ENCODE measurements at regions not wholly inside any gene's neighbourhood (a gene's known extent, or its start where the extent isn't known, plus 50 kb on each side); places are given as distances from the start of the nearest gene placed in this dataset.

DNA sequence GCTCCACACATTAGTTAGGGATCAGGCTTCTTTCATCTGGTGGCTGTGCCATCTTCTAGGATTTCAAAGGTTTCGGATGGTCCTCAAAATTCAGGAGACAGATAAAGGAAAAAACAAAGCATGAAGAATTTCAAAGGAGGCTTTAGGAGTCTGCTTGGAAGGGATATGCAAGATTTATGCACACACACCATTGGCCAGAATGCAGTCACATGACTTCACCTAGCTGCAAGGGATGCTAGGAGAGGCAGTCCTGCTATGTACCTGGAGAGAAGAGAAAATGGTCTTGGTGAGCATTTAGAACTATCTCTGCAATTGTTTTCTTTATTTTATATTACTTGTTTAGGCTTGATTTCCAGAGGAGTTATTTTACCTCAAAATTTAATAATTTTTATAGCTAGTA is 174.6 kb downstream of the PCTP start:
- 25% methylated on average over 1 of the region's 1 CpG for WGBS (ENCODE audit: insufficient coverage, insufficient replicate concordance, low lambda C conversion rate, missing lambda C conversion rate)
- FAIRE-seq = no peak
- intact Hi-C loops (cut with micrococcal nuclease; ENCODE audit: unreplicated experiment) = no loop called here
- Histone ChIP-seq H3K27me3 (replicated peaks in 1 of 2; ENCODE audit: control insufficient read depth in 2 of 2, insufficient read depth in 2 of 2, low read length in 1 of 2) (no peaks in the 10 kb centered on the region), H3K36me3 (ENCODE audit: control insufficient read depth in 2 of 2, insufficient read depth in 2 of 2, low read length in 1 of 2) (no peaks in the 10 kb centered on the region), H3K27ac (ENCODE audit: control insufficient read depth, insufficient read depth) (no peak overlapping the region), H4K20me1 (ENCODE audit: control insufficient read depth, insufficient read depth) (no peaks in the 10 kb centered on the region), H3K4me2 (ENCODE audit: control insufficient read depth, insufficient read depth) (no peak overlapping the region), H3K4me1 (ENCODE audit: control insufficient read depth, insufficient read depth, low read length) (no peaks in the 10 kb centered on the region), H3K9ac (ENCODE audit: control insufficient read depth, insufficient read depth, low read length) (no peak overlapping the region), H3K79me2 (ENCODE audit: control insufficient read depth, insufficient read depth, low read length) (no peaks in the 10 kb centered on the region), H2AFZ (ENCODE audit: control insufficient read depth, low read depth, low read length) (no peak overlapping the region), H3K9me3 (replicated peaks; ENCODE audit: control insufficient read depth, insufficient read depth, low read length) (no peaks in the 10 kb centered on the region), H3K4me3 (no peak overlapping the region)
- BruUV-seq (replicated peaks) = no TSS peak
- in situ Hi-C loops (cut with MboI) = no loop called here
- ChIA-PET SMC1A (ENCODE audit: uncharacterized antibody, unreplicated experiment) (no interaction called here), CTCF (no interaction called here), RAD21 (ENCODE audit: unreplicated experiment) (no interaction called here), POLR2A (no interaction called here)
- ATAC-seq = no peak
- no peak for DNase-seq (ENCODE audit: low read depth, low spot score)
- TF ChIP-seq TCF3 (IDR thresholded peaks at IDR 0.05; ENCODE audit: borderline replicate concordance, insufficient read depth, low read depth, low read length) = no peak
- no peak for TF ChIP-seq MTA2 (IDR thresholded peaks at IDR 0.05; ENCODE audit: low read depth)
- TF ChIP-seq, protein P1, sequence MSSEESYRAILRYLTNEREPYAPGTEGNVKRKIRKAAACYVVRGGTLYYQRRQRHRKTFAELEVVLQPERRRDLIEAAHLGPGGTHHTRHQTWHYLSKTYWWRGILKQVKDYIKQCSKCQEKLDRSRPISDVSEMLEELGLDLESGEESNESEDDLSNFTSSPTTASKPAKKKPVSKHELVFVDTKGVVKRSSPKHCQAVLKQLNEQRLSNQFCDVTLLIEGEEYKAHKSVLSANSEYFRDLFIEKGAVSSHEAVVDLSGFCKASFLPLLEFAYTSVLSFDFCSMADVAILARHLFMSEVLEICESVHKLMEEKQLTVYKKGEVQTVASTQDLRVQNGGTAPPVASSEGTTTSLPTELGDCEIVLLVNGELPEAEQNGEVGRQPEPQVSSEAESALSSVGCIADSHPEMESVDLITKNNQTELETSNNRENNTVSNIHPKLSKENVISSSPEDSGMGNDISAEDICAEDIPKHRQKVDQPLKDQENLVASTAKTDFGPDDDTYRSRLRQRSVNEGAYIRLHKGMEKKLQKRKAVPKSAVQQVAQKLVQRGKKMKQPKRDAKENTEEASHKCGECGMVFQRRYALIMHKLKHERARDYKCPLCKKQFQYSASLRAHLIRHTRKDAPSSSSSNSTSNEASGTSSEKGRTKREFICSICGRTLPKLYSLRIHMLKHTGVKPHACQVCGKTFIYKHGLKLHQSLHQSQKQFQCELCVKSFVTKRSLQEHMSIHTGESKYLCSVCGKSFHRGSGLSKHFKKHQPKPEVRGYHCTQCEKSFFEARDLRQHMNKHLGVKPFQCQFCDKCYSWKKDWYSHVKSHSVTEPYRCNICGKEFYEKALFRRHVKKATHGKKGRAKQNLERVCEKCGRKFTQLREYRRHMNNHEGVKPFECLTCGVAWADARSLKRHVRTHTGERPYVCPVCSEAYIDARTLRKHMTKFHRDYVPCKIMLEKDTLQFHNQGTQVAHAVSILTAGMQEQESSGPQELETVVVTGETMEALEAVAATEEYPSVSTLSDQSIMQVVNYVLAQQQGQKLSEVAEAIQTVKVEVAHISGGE (CRISPR knock-in tag; IDR thresholded peaks at IDR 0.05) = no peak
- no peak for TF ChIP-seq STAT3 (IDR thresholded peaks at IDR 0.05; ENCODE audit: low read depth, low read length)
- TF ChIP-seq NFYB (IDR thresholded peaks at IDR 0.05; ENCODE audit: insufficient read depth, low read depth, low read length) = no peak
- TF ChIP-seq SUPT20H (IDR thresholded peaks at IDR 0.05; ENCODE audit: borderline replicate concordance, control insufficient read depth, low read depth, low read length) = no peak
- TF ChIP-seq EED (IDR thresholded peaks at IDR 0.05; ENCODE audit: low read depth) = no peak
- TF ChIP-seq NFYA (IDR thresholded peaks at IDR 0.05; ENCODE audit: borderline replicate concordance, low read depth, low read length) = no peak
- TF ChIP-seq ZNF592 (IDR thresholded peaks at IDR 0.05) = no peak
- no peak for TF ChIP-seq HSF1 (IDR thresholded peaks at IDR 0.05; ENCODE audit: low read depth, low read length)
- TF ChIP-seq ZSCAN29 (IDR thresholded peaks at IDR 0.05) = no peak
- TF ChIP-seq, protein P2, sequence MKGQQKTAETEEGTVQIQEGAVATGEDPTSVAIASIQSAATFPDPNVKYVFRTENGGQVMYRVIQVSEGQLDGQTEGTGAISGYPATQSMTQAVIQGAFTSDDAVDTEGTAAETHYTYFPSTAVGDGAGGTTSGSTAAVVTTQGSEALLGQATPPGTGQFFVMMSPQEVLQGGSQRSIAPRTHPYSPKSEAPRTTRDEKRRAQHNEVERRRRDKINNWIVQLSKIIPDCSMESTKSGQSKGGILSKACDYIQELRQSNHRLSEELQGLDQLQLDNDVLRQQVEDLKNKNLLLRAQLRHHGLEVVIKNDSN (IDR thresholded peaks at IDR 0.05; ENCODE audit: borderline replicate concordance, extremely low read length, insufficient read depth, low read depth, low read length) = no peak
- no peak for TF ChIP-seq USF2 (IDR thresholded peaks at IDR 0.05; ENCODE audit: borderline replicate concordance, low read depth, low read length)
- no peak for TF ChIP-seq BRCA1 (IDR thresholded peaks at IDR 0.05; ENCODE audit: low read depth, low read length)
